ENCODE measurements at regions not wholly inside any gene's neighbourhood (a gene's known extent, or its start where the extent isn't known, plus 50 kb on each side); places are given as distances from the start of the nearest gene placed in this dataset.

- TF ChIP-seq CTCF (IDR thresholded peaks at IDR 0.05; ENCODE audit: borderline replicate concordance, extremely low read depth, insufficient read depth) = no peak
- Histone ChIP-seq H3K9ac (ENCODE audit: low read length in 3 of 3) (no peak overlapping the region), H3K9me3 (ENCODE audit: control insufficient read depth in 2 of 3, insufficient read depth in 1 of 3, low read length in 3 of 3) (no peaks in the 10 kb centered on the region), H3K36me3 (ENCODE audit: control insufficient read depth in 2 of 3, insufficient read depth in 3 of 3, low read length in 3 of 3) (no peaks in the 10 kb centered on the region), H3K4me1 (ENCODE audit: control insufficient read depth in 2 of 3, insufficient read depth in 2 of 3, low read depth in 1 of 3, low read length in 3 of 3) (no peaks in the 10 kb centered on the region), H3K27me3 (ENCODE audit: control insufficient read depth, insufficient read depth, low read length) (no peaks in the 10 kb centered on the region), H3K27ac (ENCODE audit: low read depth in 2 of 2, low read length in 2 of 2) (no peak overlapping the region), H3K4me3 (ENCODE audit: low read length in 3 of 3) (no peak overlapping the region)
- FAIRE-seq (no peak), DNase-seq (no peak)
- intact Hi-C loops (cut with DNase I) = no loop called here
These were observed 641.5 kb downstream of the PLPP3 start for GRCh38 chr1:55937840-55938375.

- H3K27ac ChIP-seq (ENCODE audit: low read depth in 2 of 2, low read length in 2 of 2) = no peak overlapping the region
- DNase-seq = no peak
- no peaks in the 10 kb centered on the region for H3K27me3 ChIP-seq (ENCODE audit: control insufficient read depth, insufficient read depth, low read length)
- no peaks in the 10 kb centered on the region for H3K4me1 ChIP-seq (ENCODE audit: control insufficient read depth in 2 of 3, insufficient read depth in 2 of 3, low read depth in 1 of 3, low read length in 3 of 3)
- no peak overlapping the region for H3K4me3 ChIP-seq (ENCODE audit: low read length in 3 of 3)
- no peak overlapping the region for H3K9ac ChIP-seq (ENCODE audit: low read length in 3 of 3)
- FAIRE-seq = no peak
- intact Hi-C loops (cut with DNase I) = no loop called here
- no peaks in the 10 kb centered on the region for H3K36me3 ChIP-seq (ENCODE audit: control insufficient read depth in 2 of 3, insufficient read depth in 3 of 3, low read length in 3 of 3)
- no peaks in the 10 kb centered on the region for H3K9me3 ChIP-seq (ENCODE audit: control insufficient read depth in 2 of 3, insufficient read depth in 1 of 3, low read length in 3 of 3)
- no peak for TF ChIP-seq CTCF (IDR thresholded peaks at IDR 0.05; ENCODE audit: borderline replicate concordance, extremely low read depth, insufficient read depth)
These were observed 644.1 kb downstream of the PLPP3 start for GRCh38 chr1:55935236-55935635.

- Histone ChIP-seq H3K27ac (ENCODE audit: low read depth in 2 of 2, low read length in 2 of 2) (no peak overlapping the region), H3K27me3 (ENCODE audit: control insufficient read depth, insufficient read depth, low read length) (no peaks in the 10 kb centered on the region), H3K4me3 (ENCODE audit: low read length in 3 of 3) (no peak overlapping the region), H3K36me3 (ENCODE audit: control insufficient read depth in 2 of 3, insufficient read depth in 3 of 3, low read length in 3 of 3) (no peaks in the 10 kb centered on the region), H3K4me1 (ENCODE audit: control insufficient read depth in 2 of 3, insufficient read depth in 2 of 3, low read depth in 1 of 3, low read length in 3 of 3) (no peaks in the 10 kb centered on the region), H3K9ac (ENCODE audit: low read length in 3 of 3) (no peak overlapping the region), H3K9me3 (ENCODE audit: control insufficient read depth in 2 of 3, insufficient read depth in 1 of 3, low read length in 3 of 3) (no peaks in the 10 kb centered on the region)
- DNase-seq = no peak
- intact Hi-C loops (cut with DNase I) = no loop called here
- no peak for FAIRE-seq
- no peak for TF ChIP-seq CTCF (IDR thresholded peaks at IDR 0.05; ENCODE audit: borderline replicate concordance, extremely low read depth, insufficient read depth)
These were observed 647.0 kb downstream of the PLPP3 start for GRCh38 chr1:55932402-55932801.

All from kidney (tissue), 13 donors.